ENCODE measurements at regions not wholly inside any gene's neighbourhood (a gene's known extent, or its start where the extent isn't known, plus 50 kb on each side); places are given as distances from the start of the nearest gene placed in this dataset.

DNA sequence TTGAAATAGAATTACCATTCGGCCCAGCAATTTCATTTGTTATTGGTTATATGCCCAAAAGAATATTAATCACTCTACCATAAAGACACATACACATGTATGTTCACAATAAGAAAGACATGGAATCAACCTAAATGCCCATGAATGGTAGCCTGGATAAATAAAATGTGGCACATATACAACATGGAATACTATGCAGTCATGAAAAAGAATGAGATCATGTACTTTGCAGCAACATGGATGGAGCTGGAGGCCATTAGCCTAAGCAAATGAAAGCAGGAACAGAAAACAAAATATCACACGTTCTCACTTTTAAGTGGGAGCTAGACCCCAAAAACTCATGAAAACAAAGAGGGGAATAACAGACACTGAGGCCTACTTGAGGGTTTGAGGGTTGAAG, 52.6 kb upstream of the RNGTT start:
- Histone ChIP-seq H2BK120ac (ENCODE audit: low read depth, low read length, poor library complexity, severe bottlenecking) (no peak overlapping the region), H3K18ac (ENCODE audit: insufficient read length, low read depth, low read length) (no peak overlapping the region), H3T11ph (ENCODE audit: low read length) (no peak overlapping the region), H3K56ac (ENCODE audit: insufficient read length, low read depth, low read length) (no peak overlapping the region), H2BK5ac (ENCODE audit: insufficient read length, low read length) (no peak overlapping the region), H3K4me1 (ENCODE audit: insufficient read depth, low read length) (no peaks in the 10 kb centered on the region), H2BK12ac (ENCODE audit: insufficient read length, low read depth, low read length) (no peak overlapping the region), H3K79me2 (ENCODE audit: insufficient read depth, low read length) (no peaks in the 10 kb centered on the region), H2AK5ac (ENCODE audit: insufficient read length, low read length) (no peak overlapping the region), H2BK20ac (ENCODE audit: low read depth, low read length, poor library complexity, severe bottlenecking) (no peak overlapping the region), H3K4ac (ENCODE audit: low read depth, low read length) (no peak overlapping the region), H4K8ac (replicated peaks; ENCODE audit: insufficient read length, low read depth, low read length) (no peak overlapping the region), H4K91ac (ENCODE audit: insufficient read length, low read depth, low read length) (no peak overlapping the region), H3K27ac (ENCODE audit: insufficient read length, low read depth, low read length) (no peak overlapping the region), H3K79me1 (ENCODE audit: insufficient read depth, low read depth, low read length, poor library complexity, severe bottlenecking) (no peaks in the 10 kb centered on the region), H4K5ac (ENCODE audit: insufficient read length, low read depth, low read length) (no peak overlapping the region), H2AFZ (ENCODE audit: low read length) (no peak overlapping the region), H3K23me2 (ENCODE audit: insufficient read length, low read depth, low read length, poor library complexity, severe bottlenecking) (no peaks in the 10 kb centered on the region), H2BK15ac (ENCODE audit: low read depth, low read length) (no peak overlapping the region), H3K23ac (ENCODE audit: insufficient read length, low read depth, low read length) (no peak overlapping the region), H3K14ac (ENCODE audit: insufficient read depth, low read length) (no peak overlapping the region), H4K20me1 (ENCODE audit: control insufficient read depth, insufficient read depth, insufficient read length) (no peaks in the 10 kb centered on the region), H3K9me3 (ENCODE audit: control insufficient read depth, low read depth, low read length) (no peaks in the 10 kb centered on the region), H3K4me2 (ENCODE audit: insufficient read depth, insufficient read length, low read length) (no peak overlapping the region), H3K27me3 (ENCODE audit: insufficient read depth, low read length) (no peaks in the 10 kb centered on the region), H3K9ac (ENCODE audit: extremely low read depth, insufficient read length, low read length) (no peak overlapping the region)
- Mint-ChIP-seq H3K4me1 (peaks cover 8 to 11% of the 10 kb centered on the region in 2 experiments), H3K4me3 (no peak overlapping the region), H3K27me3 (ENCODE audit: low read depth) (no peaks in the 10 kb centered on the region), H3K36me3 (ENCODE audit: insufficient read depth in 1 of 3, low read depth in 3 of 3) (no peaks in the 10 kb centered on the region), H3K9me3 (peaks cover 0 to 6% of the 10 kb centered on the region in 2 experiments; a peak in 3 of 5 replicates), H3K27ac (no peak overlapping the region)
- no CpG with 5 or more reads among the region's 2 CpGs for WGBS (ENCODE audit: extremely low coverage, insufficient read length, low lambda C conversion rate)
- DNase-seq: no peak
- TF ChIP-seq, protein P1, sequence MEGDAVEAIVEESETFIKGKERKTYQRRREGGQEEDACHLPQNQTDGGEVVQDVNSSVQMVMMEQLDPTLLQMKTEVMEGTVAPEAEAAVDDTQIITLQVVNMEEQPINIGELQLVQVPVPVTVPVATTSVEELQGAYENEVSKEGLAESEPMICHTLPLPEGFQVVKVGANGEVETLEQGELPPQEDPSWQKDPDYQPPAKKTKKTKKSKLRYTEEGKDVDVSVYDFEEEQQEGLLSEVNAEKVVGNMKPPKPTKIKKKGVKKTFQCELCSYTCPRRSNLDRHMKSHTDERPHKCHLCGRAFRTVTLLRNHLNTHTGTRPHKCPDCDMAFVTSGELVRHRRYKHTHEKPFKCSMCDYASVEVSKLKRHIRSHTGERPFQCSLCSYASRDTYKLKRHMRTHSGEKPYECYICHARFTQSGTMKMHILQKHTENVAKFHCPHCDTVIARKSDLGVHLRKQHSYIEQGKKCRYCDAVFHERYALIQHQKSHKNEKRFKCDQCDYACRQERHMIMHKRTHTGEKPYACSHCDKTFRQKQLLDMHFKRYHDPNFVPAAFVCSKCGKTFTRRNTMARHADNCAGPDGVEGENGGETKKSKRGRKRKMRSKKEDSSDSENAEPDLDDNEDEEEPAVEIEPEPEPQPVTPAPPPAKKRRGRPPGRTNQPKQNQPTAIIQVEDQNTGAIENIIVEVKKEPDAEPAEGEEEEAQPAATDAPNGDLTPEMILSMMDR (conservative IDR thresholded peaks at IDR 0.05): no peak

All from H9 (cell line).